GM23338 (cell line): ENCODE measurements at regions not wholly inside any gene's neighbourhood (a gene's known extent, or its start where the extent isn't known, plus 50 kb on each side); places are given as distances from the start of the nearest gene placed in this dataset.

Source experiments
- ATAC-seq: fragments of 200-7000 bp; cut with Tn5 transposase; 3 replicates; pipeline ENCODE4 v1.9.1; 2020
- DNase-seq: peaks from one replicate; pipeline ENCODE4 v3.0.0-alpha.2; 2015; ENCODE audit warnings: low spot score
- H2AFZ ChIP-seq: fragments of 200-600 bp; sonication (generic); 2 replicates; pipeline ENCODE4 v1.8.0; 2016; ENCODE audit warnings: antibody characterized with exemption, mild to moderate bottlenecking, moderate library complexity
- H3F3A ChIP-seq: fragments of 200-600 bp; sonication (generic); replicated peaks from 2 replicates; pipeline ENCODE4 v1.8.0; 2017; ENCODE audit warnings: antibody characterized with exemption, mixed run types, low read depth
- H3K27ac ChIP-seq: fragments of 200-600 bp; sonication (generic); 2 replicates; pipeline ENCODE4 v1.6.1; 2016; ENCODE audit warnings: low read depth
- H3K27me3 ChIP-seq: fragments of 200-600 bp; sonication (generic); 2 replicates; pipeline ENCODE4 v1.8.0; 2016; ENCODE audit warnings: mild to moderate bottlenecking, mixed run types, moderate library complexity; ENCODE audit not compliant: insufficient read depth
- H3K36me3 ChIP-seq: fragments of 200-600 bp; sonication (generic); 2 replicates; pipeline ENCODE4 v1.8.0; 2016; ENCODE audit warnings: mild to moderate bottlenecking; ENCODE audit not compliant: insufficient read depth
- H3K4me1 ChIP-seq: fragments of 200-600 bp; sonication (generic); 2 replicates; pipeline ENCODE4 v1.8.0; 2016; ENCODE audit warnings: mild to moderate bottlenecking, moderate library complexity; ENCODE audit not compliant: insufficient read depth
- H3K4me2 ChIP-seq: fragments of 200-600 bp; sonication (generic); 2 replicates; pipeline ENCODE4 v1.7.1; 2017; ENCODE audit warnings: mixed run types
- H3K4me3 ChIP-seq: fragments of 200-600 bp; sonication (generic); 2 replicates; pipeline ENCODE4 v1.6.1; 2016; ENCODE audit warnings: mixed run types
- H3K79me2 ChIP-seq: fragments of 200-600 bp; sonication (generic); replicated peaks from 2 replicates; pipeline ENCODE4 v1.8.0; 2017; ENCODE audit warnings: mild to moderate bottlenecking; ENCODE audit not compliant: insufficient read depth
- H3K9me2 ChIP-seq: fragments of 200-600 bp; sonication (generic); 2 replicates; pipeline ENCODE4 v1.8.0; 2017; ENCODE audit not compliant: insufficient read depth
- H4K20me1 ChIP-seq: fragments of 200-600 bp; sonication (generic); replicated peaks from 2 replicates; pipeline ENCODE4 v1.8.0; 2017; ENCODE audit warnings: mild to moderate bottlenecking; ENCODE audit not compliant: insufficient read depth
- H3K27ac Mint-ChIP-seq: 2 replicates; pipeline ENCODE4 v1.8.0; 2020; ENCODE audit warnings: inconsistent platforms, mild to moderate bottlenecking, moderate library complexity, mixed read lengths
- H3K27me3 Mint-ChIP-seq: 3 replicates; pipeline ENCODE4 v1.8.0; 2022; ENCODE audit warnings: low read depth, mild to moderate bottlenecking, moderate library complexity, mixed read lengths, inconsistent platforms; ENCODE audit not compliant: insufficient read depth, poor library complexity
- H3K36me3 Mint-ChIP-seq: 3 replicates; pipeline ENCODE4 v1.8.0; 2021; ENCODE audit warnings: low read depth, mild to moderate bottlenecking, inconsistent platforms, moderate library complexity, mixed read lengths
- H3K4me1 Mint-ChIP-seq: 3 replicates; pipeline ENCODE4 v1.8.0; 2020; ENCODE audit warnings: mild to moderate bottlenecking, inconsistent platforms, mixed read lengths
- H3K4me3 Mint-ChIP-seq: 3 replicates; pipeline ENCODE4 v1.8.0; 2021; ENCODE audit warnings: moderate library complexity, mild to moderate bottlenecking, inconsistent platforms, mixed read lengths
- H3K9me3 Mint-ChIP-seq: 3 replicates; pipeline ENCODE4 v1.8.0; 2020; ENCODE audit warnings: moderate library complexity, mild to moderate bottlenecking, inconsistent platforms, mixed read lengths
- EZH2phosphoT487 ChIP-seq: fragments of 200-600 bp; sonication (generic); IDR thresholded peaks from one replicate; pipeline ENCODE4 v1.8.1; 2018; ENCODE audit warnings: antibody characterized with exemption; ENCODE audit not compliant: unreplicated experiment
- NANOG ChIP-seq: IDR thresholded peaks from 2 replicates; pipeline ENCODE4 v1.6.1; 2016; ENCODE audit warnings: antibody characterized with exemption, borderline replicate concordance
- POLR2AphosphoS5 ChIP-seq: IDR thresholded peaks from 2 replicates; pipeline ENCODE4 v1.6.1; 2016; ENCODE audit warnings: antibody characterized with exemption, low read depth
- STAT1 ChIP-seq: IDR thresholded peaks from one replicate; pipeline ENCODE4 v1.6.1; 2016; ENCODE audit warnings: antibody characterized with exemption; ENCODE audit not compliant: unreplicated experiment
- ZNF114 ChIP-seq: fragments of 250-450 bp; sonication (Bioruptor Pico); IDR thresholded peaks from 2 replicates; pipeline ENCODE4 v1.5.0; 2020; ENCODE audit warnings: mild to moderate bottlenecking, moderate library complexity
- ZNF462 ChIP-seq: fragments of 250-450 bp; sonication (Bioruptor Pico); IDR thresholded peaks from 2 replicates; pipeline ENCODE4 v1.5.0; 2020; ENCODE audit warnings: mild to moderate bottlenecking, moderate library complexity

- TF ChIP-seq ZNF462 (CRISPR knock-in tag), result no peak
- no peak for TF ChIP-seq ZNF114 (CRISPR knock-in tag)
Measured at GRCh38 chr17:68176718-68177117, 71.1 kb upstream of the AMZ2 start (continued).

- H3K9me2 ChIP-seq, result no peaks in the 10 kb centered on the region
- no peak overlapping the region for H3K27ac ChIP-seq
- H3K4me2 ChIP-seq, result no peak overlapping the region
- DNase-seq (no peak), ATAC-seq (no peak)
- no peak overlapping the region for H2AFZ ChIP-seq
- Mint-ChIP-seq H3K27me3 (peaks cover 5% of the 10 kb centered on the region), H3K4me3 (no peak overlapping the region), H3K36me3 (no peaks in the 10 kb centered on the region), H3K9me3 (no peaks in the 10 kb centered on the region), H3K27ac (no peak overlapping the region), H3K4me1 (peaks cover 5% of the 10 kb centered on the region; the same call in 2 of the 3 replicates)
- no peaks in the 10 kb centered on the region for H4K20me1 ChIP-seq
- H3K79me2 ChIP-seq, result no peaks in the 10 kb centered on the region
- H3F3A ChIP-seq, result no peaks in the 10 kb centered on the region
- no peaks in the 10 kb centered on the region for H3K27me3 ChIP-seq
- no peak overlapping the region for H3K4me3 ChIP-seq
- H3K36me3 ChIP-seq, result no peaks in the 10 kb centered on the region
- TF ChIP-seq EZH2phosphoT487, result no peak
- no peak for TF ChIP-seq STAT1
- TF ChIP-seq NANOG, result no peak
- no peak for TF ChIP-seq POLR2AphosphoS5
- TF ChIP-seq ZNF462 (CRISPR knock-in tag), result no peak
- peaks cover 5% of the 10 kb centered on the region; the same call in 1 of the 2 replicates for H3K4me1 ChIP-seq
Measured at GRCh38 chr17:68178831-68179230, 69.0 kb upstream of the AMZ2 start.
